CMK (cell line): ENCODE measurements at regions not wholly inside any gene's neighbourhood (a gene's known extent, or its start where the extent isn't known, plus 50 kb on each side); places are given as distances from the start of the nearest gene placed in this dataset.
"Not testable (repeated sequence)": the region's sequence is repeated elsewhere in the genome, so short reads cannot be mapped to it uniquely, and the experiment has no call there.

Source experiments
- DNase-seq: peaks from one replicate; pipeline ENCODE4 v3.0.0-alpha.2; 2010; ENCODE audit warnings: low read depth

DNA sequence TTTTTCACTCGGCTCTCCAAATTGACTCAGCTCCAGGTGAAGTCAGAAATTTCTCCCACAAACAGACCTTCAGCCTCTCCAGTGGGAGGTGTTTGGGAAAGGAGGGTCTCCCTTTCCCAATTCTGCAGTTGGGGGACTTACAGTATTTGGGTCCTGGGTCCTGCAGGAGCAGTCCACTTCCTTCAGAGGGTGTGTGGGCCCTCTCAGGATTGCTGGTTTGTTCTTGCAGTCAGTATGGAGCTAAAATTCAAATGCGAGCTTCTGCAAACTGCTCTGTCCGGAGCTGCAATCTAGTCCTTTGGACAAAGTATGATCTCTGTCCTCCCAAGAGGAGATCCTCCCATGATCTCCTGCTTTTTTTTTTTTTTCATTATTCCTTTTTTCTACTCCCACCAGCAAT, 87.9 kb upstream of the MSTN start:
- no peak for DNase-seq

DNA sequence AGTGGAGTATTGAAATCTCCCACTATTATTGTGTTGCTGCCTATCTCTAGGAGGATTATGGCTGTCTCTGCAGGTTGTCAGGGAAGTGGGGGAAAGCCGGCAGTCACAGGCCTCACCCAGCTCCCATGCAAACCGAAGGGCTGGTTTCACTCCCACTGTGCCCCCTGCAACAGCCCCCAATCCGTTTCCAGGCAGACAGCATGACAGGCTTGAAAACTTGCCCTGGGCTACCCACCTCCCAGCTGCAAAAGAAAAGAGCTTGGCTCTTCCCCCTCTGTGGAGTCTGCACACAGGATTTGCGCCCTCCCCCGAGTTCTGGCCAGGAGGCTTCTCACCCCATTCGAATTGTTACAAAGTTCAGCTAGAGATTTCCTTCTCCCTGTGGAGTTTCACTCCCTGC, 87.4 kb upstream of the MSTN start:
- no peak for DNase-seq

DNA sequence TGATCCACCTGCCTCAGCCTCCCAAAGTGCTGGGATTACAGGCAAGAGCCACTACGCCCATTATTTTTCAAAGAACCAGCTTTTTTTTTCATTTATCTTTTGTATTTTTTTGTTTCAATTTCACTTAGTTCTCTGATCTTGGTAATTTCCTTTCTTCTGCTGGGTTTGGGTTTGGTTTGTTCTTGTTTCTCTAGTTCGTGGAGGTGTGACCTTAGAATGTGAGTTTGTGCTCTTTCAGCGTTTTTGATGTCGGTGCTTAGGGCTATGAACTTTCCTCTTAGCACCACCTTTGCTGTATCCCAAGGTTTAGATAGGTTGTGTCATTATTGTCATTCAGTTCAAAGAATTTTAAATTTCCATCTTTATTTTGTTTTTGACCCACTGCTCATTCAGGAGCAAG, 86.7 kb upstream of the MSTN start:
- no peak for DNase-seq

DNA sequence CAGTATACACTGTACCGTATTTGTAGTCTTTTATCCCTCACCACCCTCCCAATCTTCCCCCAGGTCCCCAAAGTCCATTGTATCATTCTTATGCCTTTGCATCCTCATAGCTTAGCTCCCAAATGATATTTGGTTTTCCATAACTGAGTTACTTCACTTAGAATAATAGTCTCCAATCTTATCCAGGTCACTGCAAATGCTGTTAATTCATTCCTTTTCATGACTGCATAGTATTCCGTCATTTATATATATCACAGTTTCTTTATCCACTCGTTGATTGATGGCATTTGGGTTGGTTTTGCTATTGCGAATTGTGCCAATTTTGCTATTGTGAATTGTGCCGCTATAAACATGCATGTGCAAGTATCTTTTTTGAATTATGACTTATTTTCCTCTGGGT, 83.6 kb upstream of the MSTN start:
- not testable (repeated sequence) for DNase-seq

DNA sequence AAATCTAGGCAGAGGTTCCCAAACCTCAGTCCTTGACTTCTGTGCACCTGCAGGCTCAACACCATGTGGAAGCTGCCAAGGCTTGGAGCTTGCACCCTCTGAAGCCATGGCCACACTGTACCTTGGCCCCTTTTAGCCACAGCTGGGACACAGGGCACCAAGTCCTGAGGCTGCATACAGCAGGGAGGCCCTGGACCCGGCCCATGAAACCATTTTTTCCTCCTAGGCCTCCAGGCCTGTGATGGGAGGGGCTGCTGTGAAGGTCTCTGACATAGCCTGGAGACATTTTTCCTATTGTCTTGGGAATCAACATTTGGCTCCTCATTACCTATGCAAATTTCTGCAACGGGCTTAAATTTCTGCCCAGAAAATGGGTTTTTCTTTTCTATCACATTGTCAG, 77.9 kb upstream of the MSTN start:
- DNase-seq = not testable (repeated sequence)

DNA sequence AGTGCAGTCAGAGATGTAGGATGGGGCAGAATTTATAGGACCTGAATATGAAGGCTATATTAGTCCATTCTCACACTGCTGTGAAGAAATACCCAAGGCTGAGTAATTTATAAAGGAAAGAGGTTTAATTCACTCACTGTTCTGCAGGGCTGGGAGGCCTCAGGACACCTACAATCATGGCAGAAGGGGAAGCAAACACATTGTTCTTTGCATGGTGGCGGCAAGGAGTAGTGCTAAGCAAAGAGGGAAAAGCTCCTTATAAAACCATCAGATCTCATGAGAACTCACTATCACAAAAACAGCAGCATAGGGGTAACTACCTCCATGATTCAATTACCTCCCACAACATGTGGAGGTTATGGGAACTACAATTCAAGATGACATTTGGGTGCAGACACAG, 76.8 kb upstream of the MSTN start:
- DNase-seq = no peak

DNA sequence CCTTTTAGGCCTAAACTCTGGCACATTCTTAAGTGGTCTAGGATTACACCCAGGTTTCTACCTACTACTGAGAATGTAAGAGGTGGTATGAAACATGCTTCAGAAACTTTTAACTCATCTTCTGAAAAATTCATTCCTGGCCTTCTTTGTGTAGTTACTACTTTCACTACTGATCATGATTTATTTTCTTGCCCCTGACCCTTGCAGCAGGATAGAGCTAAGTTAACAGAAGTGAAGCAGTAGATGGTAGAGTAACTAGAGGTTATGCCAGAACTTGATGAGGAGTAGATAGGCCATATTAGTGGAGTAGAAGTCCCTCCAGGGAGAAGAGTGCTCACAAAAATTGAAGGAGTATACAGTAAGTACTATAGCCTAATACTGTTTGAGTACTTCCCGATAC, 75.5 kb upstream of the MSTN start:
- no peak for DNase-seq

DNA sequence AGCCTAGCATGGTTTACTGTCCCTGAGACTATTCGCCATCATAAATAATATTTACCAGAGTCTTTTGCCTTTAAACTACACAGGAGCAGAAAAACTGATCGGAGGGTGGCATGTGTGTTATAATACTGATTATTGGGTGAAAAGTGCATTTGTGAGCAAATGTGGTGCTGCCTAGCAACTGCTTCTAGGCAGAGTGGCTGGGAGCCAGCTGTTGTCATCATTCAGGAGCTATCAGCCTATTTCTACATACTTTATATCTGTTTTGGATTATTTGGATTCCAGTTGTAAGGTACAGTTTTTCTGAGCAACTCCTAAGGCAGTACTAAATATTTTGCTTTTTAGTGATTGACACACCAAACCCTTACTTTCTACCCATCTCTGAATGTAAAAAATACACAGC, 75.0 kb upstream of the MSTN start:
- DNase-seq = no peak

DNA sequence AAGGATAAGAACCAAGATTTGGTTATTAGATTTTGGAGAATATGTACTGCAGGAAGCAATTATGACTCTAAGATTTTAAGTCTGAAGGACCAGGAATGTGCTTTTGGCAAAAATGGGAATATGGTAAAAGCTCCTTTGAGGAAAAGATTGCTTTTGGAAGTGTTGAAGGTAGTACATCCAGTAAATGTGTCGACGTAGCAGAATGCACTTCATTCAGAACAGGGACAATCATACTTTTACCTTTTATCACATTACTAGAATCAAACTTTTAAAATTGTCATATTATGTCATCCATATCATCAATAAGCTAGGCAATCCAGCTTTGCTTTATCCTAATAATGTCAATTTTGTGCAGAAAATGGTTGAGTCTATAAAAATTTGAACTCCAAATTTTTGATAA, 74.3 kb upstream of the MSTN start:
- DNase-seq = no peak

DNA sequence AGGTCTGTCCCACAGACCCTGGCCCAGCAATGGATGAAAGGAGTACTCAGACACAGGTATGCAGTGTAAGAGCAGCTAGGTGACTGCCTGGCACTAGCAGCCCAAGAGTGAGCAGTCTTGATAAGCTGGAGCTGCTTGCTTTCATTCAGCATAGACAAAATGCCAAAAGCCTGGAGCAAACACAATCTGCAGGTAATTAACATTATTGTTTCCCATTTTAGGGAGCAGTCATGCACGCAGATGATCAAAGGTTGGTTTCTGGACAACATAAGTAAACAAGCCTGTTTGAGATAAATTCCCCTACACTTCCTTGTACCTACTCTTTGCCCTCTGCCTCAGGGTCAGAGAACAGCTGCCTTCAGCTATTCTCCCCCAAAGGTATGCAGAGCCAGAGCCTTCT, 73.7 kb upstream of the MSTN start:
- DNase-seq = no peak

DNA sequence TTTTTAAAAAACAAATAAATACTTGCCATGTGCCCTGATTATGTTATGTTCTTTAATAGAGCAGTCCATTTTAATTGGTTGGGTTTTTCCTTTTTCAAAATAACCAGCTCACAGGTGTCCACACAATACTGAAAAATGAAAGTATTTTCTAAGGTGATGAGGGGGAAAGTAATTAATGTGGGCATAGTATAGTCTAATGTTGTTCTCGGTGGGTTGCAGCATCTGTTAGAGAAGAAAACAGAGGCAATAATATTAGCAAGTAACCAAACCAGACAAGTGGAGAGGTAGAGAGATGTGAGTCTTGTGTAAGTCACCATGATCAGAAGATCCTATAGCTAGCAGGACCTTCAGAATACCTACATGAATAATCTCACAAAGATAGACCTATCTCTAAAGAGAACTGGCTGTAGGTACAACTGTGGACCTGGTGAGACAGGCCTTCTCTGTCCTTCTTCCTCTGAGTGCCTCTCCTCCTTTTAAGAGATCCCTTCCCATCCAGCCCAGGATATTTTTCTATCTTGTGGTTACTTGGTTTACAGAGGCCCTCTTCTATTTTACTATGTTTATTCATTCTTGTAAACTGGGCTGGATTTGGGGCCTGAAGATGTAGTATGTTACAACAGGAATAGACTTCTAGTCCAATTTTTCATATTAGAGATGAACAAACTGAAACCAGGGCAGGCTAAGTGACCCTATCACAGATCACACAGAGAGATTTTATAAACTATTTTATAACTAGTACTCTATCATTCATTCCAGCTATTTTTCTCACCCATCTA, 67.1 kb upstream of the MSTN start:
- DNase-seq = no peak

DNA sequence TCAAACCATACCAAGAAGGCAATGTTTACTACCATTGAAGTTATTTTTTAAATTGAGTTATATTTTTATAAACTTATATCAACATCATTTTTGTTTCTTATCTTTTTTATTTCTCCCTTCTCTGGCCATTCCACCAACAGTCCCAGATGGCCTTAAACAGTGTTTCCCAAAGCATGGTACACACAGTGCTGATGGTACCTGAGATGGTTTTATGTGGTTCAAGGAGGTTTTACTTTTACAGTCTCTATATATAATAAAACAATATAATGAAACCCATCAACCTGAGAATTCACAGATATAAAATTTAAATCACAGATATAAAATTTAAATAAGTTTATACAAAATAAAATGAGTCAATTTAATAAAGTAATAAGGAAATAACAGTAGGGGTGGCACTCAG, 65.1 kb upstream of the MSTN start:
- no peak for DNase-seq

DNA sequence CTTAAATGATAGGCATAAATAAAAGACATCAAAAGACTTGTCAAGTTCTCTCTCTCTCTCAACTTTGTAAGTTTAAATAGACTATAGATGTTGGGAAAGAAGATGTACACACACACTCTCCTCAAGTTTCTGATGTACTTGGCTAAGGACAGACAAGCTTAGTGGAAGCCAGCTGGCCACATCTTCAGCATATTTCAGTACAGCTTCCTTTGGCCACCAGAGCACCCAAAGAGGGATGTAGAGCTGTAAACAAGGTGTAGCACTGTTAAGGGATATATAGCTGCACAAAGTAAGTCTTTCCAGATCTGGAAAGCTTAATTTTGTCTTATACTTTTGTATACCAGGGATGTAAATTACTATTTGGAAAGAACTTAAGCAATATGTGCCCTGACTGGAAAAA, 64.3 kb upstream of the MSTN start:
- DNase-seq = no peak

DNA sequence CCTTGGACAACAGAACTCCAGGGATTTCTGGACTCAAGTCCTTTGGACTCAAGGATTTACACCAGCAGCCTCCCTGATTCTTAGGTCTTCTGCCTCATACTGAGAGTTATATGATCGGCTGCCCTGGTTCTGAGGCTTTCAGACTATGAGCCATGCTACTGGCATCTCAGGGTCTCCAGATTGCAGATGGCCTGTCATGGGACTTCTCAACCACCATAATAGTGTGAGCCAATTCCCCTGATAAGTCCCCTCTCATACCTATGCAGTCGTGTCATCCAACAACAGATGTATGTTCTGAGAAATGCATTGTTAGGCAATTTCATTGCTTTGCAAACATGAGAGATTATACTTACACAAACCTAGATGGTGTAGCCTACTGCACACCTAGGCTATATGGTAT, 61.4 kb upstream of the MSTN start:
- DNase-seq = no peak

DNA sequence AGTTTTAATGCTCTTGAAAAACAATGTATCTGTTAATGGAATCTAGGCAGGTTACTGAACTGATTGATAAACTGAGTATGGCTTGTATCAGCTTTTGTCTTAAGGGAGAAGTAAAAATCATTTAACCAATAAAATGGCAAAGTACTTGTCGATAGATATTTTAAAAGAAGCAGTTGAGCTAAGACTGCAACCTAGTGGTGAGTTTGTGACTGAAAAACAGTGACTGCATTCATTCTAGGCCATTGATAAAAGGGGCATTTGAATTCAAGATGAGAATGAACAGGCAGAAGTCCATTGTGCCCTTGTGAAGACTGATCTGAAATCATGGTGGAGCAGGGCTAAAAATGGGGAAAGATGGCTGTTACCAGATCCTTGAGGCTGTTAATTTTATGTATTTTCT, 59.4 kb upstream of the MSTN start:
- DNase-seq = no peak

DNA sequence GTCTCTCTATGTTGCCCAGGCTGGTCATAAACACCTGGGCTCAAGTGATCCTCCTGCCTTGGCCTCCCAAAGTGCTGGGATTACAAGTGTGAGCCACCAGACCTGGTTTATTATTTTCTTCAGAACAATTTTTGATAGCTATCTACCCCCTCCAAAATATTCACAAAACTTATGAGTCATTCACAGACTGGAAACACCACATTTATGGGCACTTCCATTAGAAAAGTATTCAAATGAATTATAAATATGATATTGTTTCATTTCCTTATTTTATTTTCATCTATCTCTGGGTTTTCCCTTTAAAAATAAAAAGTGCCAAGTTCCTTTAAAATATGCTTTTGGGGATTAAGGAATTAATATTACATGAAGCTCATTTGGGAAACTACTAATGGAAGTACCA, 58.8 kb upstream of the MSTN start:
- no peak for DNase-seq

DNA sequence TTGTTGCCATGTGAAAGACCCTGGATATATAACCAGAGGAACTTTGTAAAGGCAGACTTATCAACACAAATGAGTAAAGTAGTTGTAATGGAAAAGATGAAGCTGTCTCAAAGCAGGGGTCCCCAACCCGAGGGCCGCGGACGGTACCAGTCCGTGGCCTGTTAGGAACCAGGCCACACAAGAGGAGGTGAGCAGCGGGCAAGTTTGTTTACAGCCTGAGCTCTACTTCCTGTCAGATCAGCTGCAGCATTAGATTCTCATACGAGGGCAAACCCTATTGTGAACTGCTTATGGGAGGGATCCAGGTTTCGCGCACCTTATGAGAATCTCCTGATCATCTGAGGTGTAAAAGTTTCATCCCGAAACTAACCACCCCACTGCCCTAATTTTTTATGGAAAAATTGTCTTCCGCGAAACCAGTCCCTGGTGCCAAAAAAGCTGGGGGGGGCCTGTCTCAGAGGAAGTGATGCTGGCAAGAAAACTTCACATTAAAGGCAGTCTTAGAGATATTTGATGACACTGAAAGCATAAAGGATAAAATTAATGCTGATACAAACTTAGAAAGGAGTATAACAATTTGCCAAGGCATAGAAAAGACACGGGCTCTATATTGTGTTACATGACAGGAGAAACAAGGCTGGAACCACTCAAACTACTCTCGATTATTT, 57.5 kb upstream of the MSTN start:
- DNase-seq = no peak

DNA sequence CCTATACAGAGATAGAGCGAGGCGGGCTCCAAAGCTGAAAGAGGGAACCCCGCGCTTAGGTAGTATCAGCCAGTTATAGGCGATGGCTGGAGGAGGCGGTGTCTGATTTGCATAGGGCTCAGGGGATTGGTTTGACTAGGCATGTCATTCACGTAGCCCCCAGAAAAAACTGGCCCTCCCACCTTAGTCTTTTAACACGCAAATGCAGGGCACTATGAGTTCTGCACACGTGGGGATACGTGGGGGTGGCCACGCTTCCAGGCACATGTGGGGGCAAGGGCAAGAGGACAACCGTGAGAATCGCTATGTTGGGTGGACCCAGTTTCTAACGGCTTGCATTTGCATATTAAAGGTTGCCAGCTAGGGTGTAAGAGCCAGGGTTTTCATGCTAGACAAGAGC, 56.7 kb upstream of the MSTN start:
- peak; percentile 12 for DNase-seq

DNA sequence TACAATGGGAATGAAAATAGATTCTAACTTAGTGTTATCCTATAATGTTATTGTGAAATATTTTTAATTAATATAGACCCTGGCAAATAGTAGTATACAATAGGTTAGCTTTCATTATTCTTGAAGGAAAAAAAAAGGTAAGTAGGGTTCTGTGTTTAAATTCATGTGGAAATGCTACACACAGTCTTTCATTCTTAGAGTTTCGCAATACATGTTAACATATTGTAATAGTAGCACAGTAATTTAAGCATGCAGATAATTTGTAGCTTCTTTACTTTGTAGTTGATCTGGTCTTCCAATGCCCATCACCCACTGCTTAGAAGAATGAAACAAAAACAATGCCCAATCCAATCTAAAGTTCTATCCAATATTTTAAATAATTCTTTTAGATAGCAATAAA, 54.8 kb upstream of the MSTN start:
- DNase-seq = no peak

DNA sequence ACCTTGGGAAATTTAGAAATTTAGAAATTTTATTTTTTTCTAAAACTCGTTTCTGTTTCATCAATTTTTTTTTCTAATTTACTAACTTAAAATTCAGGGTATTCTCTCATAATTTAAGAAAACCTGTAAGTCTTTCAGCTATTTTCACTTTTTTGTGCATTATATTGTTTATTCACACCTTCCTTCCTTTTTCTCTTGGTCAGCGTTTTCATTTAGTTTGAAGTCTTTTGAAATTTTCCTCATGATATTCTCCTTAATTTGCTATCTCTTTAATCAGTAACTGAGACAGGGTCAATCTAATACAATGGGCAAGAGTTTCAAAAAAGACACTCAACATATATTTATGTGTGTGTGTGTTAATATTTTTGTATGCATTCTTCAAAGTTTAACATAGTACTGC, 50.5 kb upstream of the MSTN start:
- DNase-seq = no peak
